ENCODE measurements at regions not wholly inside any gene's neighbourhood (a gene's known extent, or its start where the extent isn't known, plus 50 kb on each side); places are given as distances from the start of the nearest gene placed in this dataset.

- no peak for DNase-seq
These were observed 154.5 kb upstream of the SPAG17 start for GRCh38 chr1:118339400-118340124.

- DNase-seq: no peak
These were observed 153.9 kb upstream of the SPAG17 start for GRCh38 chr1:118338936-118339335.

GRCh38 chr1:118337346-118337745, 152.3 kb upstream of the SPAG17 start:
- DNase-seq: no peak

- DNase-seq: no peak
These were observed 150.3 kb upstream of the SPAG17 start for GRCh38 chr1:118335331-118335732.

GRCh38 chr1:118334506-118334905, 149.5 kb upstream of the SPAG17 start:
- DNase-seq: no peak

GRCh38 chr1:118333601-118334210, 148.7 kb upstream of the SPAG17 start:
- DNase-seq: no peak

- DNase-seq: no peak
These were observed 142.1 kb upstream of the SPAG17 start for GRCh38 chr1:118326960-118327629.

GRCh38 chr1:118325550-118326225, 140.7 kb upstream of the SPAG17 start:
- no peak for DNase-seq

- no peak for DNase-seq
These were observed 138.2 kb upstream of the SPAG17 start for GRCh38 chr1:118323246-118323645.

GRCh38 chr1:118322331-118322730, 137.3 kb upstream of the SPAG17 start:
- DNase-seq: no peak

GRCh38 chr1:118321840-118322239, 136.8 kb upstream of the SPAG17 start:
- no peak for DNase-seq

- DNase-seq: no peak
These were observed 133.0 kb upstream of the SPAG17 start for GRCh38 chr1:118317842-118318614.

- DNase-seq: no peak
These were observed 121.8 kb upstream of the SPAG17 start for GRCh38 chr1:118306851-118307250.

GRCh38 chr1:118304722-118305359, 119.8 kb upstream of the SPAG17 start:
- DNase-seq: no peak

- no peak for DNase-seq
These were observed 118.5 kb upstream of the SPAG17 start for GRCh38 chr1:118303534-118303933.

- no peak for DNase-seq
These were observed 118.0 kb upstream of the SPAG17 start for GRCh38 chr1:118303064-118303463.

GRCh38 chr1:118302145-118302544, 117.1 kb upstream of the SPAG17 start:
- DNase-seq: no peak

- DNase-seq: no peak
These were observed 115.8 kb upstream of the SPAG17 start for GRCh38 chr1:118300808-118301207.

- DNase-seq: no peak
These were observed 113.4 kb upstream of the SPAG17 start for GRCh38 chr1:118298397-118298796.

- DNase-seq: no peak
These were observed 112.5 kb upstream of the SPAG17 start for GRCh38 chr1:118297521-118297920.

- DNase-seq: peak; percentile 58
These were observed 110.0 kb upstream of the SPAG17 start for GRCh38 chr1:118294875-118295642.

Measured in right kidney (tissue), 1 donor.